ENCODE measurements at regions not wholly inside any gene's neighbourhood (a gene's known extent, or its start where the extent isn't known, plus 50 kb on each side); places are given as distances from the start of the nearest gene placed in this dataset.

DNA sequence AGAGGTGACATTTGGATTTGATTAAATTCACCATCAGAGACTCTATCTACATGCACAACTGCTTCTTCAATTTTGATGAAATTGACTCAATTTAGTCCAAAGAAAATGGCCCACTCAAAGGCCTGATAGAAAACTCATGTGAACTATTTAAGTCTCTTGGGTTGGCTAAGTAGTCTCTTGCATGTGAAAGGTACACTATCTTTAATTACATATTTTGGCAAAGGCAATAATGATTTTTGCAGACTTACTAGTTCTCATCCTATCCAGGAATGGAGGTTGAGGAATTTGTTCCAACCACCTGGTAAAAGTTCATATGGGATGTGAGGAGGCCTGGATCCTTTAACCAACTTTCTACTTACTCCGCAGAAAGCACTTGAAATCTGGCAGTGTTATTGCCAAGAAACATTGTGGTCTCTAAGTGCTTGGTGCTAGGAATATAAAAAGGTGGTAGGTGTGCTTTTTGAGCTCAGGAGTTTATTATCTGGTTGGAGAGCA, 618.6 kb upstream of the MKI67 start:
- Histone ChIP-seq H3K36me3 (ENCODE audit: insufficient read depth in 1 of 2, low read depth in 1 of 2) (no peaks in the 10 kb centered on the region), H3K27ac (no peak overlapping the region), H3K27me3 (ENCODE audit: insufficient read depth in 3 of 3, low read length in 2 of 3) (peaks cover 0 to 4% (median 4%) of the 10 kb centered on the region in 3 donors), H3K9me3 (no peaks in the 10 kb centered on the region), H3K4me3 (no peak overlapping the region), H3K4me1 (no peaks in the 10 kb centered on the region)
- TF ChIP-seq, protein P1, sequence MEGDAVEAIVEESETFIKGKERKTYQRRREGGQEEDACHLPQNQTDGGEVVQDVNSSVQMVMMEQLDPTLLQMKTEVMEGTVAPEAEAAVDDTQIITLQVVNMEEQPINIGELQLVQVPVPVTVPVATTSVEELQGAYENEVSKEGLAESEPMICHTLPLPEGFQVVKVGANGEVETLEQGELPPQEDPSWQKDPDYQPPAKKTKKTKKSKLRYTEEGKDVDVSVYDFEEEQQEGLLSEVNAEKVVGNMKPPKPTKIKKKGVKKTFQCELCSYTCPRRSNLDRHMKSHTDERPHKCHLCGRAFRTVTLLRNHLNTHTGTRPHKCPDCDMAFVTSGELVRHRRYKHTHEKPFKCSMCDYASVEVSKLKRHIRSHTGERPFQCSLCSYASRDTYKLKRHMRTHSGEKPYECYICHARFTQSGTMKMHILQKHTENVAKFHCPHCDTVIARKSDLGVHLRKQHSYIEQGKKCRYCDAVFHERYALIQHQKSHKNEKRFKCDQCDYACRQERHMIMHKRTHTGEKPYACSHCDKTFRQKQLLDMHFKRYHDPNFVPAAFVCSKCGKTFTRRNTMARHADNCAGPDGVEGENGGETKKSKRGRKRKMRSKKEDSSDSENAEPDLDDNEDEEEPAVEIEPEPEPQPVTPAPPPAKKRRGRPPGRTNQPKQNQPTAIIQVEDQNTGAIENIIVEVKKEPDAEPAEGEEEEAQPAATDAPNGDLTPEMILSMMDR (IDR thresholded peaks at IDR 0.05), result no peak
- intact Hi-C loops (cut with DNase I), result no loop called here
- no peak for ATAC-seq
- whole genome bisulfite sequencing, 3 donors, result 91 to 94% (median 92%) methylated on average over 1 of the region's 1 CpG
- DNase-seq, result no peak

DNA sequence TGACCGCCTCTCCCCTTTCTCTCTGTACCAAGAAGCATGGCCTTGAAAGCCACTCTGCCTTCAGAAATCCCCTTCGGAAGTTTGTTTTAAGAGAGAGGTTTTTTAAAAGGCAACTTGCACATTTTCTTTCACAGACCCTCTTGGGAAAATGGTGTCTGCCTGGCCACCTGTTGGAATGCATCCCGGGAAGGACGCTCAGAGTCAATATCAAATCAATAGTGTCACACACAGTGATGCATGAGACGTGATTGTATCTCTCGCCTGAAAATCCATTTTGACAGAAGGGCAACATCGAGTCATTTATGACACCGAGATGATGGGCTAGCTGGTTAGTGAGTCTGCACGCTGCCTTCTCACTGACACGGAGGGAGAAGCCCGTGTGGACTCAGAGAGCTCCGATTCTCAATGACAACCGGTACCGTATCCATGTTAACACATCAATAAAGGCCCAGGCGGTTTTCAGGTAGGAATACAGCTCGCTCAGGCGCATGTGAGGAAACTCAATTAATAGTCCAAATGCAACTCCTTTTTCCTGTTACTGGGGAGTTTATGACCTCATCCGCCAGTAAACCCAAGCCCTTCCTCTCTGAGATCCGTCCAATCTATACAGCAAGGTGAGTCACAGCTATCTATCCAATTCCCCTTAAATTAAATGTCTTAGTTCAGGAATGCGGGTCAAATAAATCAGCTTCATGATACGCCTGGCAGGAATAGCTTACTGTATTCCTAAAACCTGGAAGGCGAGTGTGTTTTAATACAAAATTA, 621.5 kb upstream of the MKI67 start:
- intact Hi-C loops (cut with DNase I), result no loop called here
- no peaks in the 10 kb centered on the region for H3K36me3 ChIP-seq (ENCODE audit: insufficient read depth in 1 of 2, low read depth in 1 of 2)
- ATAC-seq, result no peak
- H3K4me3 ChIP-seq, result no peak overlapping the region
- H3K9me3 ChIP-seq, result no peaks in the 10 kb centered on the region
- no peak for DNase-seq
- no peak overlapping the region for H3K27ac ChIP-seq
- WGBS, 3 donors, result 79 to 84% (median 81%) methylated on average over 22 of the region's 22 CpGs
- H3K4me1 ChIP-seq, result no peaks in the 10 kb centered on the region
- peaks cover 0 to 4% (median 0%) of the 10 kb centered on the region in 3 donors for H3K27me3 ChIP-seq (ENCODE audit: insufficient read depth in 3 of 3, low read length in 2 of 3)
- TF ChIP-seq, protein P1 (IDR thresholded peaks at IDR 0.05), result no peak

DNA sequence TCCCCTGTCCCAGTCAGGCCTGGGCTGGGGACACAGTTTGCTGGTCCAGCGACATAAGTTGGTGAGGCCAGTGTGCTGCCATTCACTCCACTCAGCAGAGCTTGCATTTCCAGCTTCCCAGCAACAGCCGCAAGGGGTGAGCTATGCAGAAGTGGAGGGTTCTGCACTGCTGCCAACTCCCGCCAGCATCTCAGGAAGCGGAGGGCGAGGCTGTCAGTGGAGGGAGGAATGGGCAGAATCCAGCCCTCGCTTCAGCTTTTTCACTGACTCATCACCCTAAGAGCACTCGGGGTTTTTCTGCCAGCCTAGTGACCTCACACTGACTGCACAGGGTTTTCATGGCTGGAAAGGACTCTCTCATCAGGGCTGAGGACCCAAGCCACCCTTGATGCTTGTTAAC, 625.1 kb upstream of the MKI67 start:
- DNase-seq (no peak), ATAC-seq (no peak)
- Histone ChIP-seq H3K27ac (no peak overlapping the region), H3K9me3 (no peaks in the 10 kb centered on the region), H3K27me3 (ENCODE audit: insufficient read depth in 3 of 3, low read length in 2 of 3) (peaks cover 0 to 4% (median 0%) of the 10 kb centered on the region in 3 donors), H3K4me3 (no peak overlapping the region), H3K4me1 (no peaks in the 10 kb centered on the region), H3K36me3 (ENCODE audit: insufficient read depth in 1 of 2, low read depth in 1 of 2) (no peaks in the 10 kb centered on the region)
- intact Hi-C loops (cut with DNase I), result no loop called here
- TF ChIP-seq, protein P1 (IDR thresholded peaks at IDR 0.05), result no peak
- WGBS, 3 donors, result 47 to 70% (median 50%) methylated on average over 7 of the region's 7 CpGs

DNA sequence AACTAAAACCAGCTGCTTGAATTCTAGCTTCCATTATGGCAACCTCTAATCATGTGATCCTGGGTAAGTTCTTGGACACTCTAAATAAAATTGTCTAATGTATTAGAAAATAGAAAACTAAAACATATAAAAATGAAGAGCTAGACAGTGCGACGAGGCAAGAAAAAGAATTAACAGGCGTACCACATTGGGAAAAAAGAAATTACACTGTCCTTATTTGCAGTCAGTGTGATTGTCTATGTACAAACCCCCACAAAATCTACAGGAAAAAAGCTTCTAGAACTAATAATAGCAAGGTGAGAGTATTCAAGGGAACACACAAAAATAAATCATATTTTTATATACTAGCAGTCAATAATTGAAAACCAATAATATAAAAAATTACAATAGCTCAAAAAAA, 625.6 kb upstream of the MKI67 start:
- ATAC-seq, result no peak

More for the DNA sequence above, 625.6 kb upstream of the MKI67 start:
- Histone ChIP-seq H3K27me3 (ENCODE audit: insufficient read depth in 3 of 3, low read length in 2 of 3) (peaks cover 0 to 4% (median 0%) of the 10 kb centered on the region in 3 donors), H3K9me3 (no peaks in the 10 kb centered on the region), H3K4me1 (no peaks in the 10 kb centered on the region), H3K27ac (no peak overlapping the region), H3K36me3 (ENCODE audit: insufficient read depth in 1 of 2, low read depth in 1 of 2) (no peaks in the 10 kb centered on the region), H3K4me3 (no peak overlapping the region)
- TF ChIP-seq, protein P1 (IDR thresholded peaks at IDR 0.05), result no peak
- no peak for DNase-seq
- 97 to 98% (median 98%) methylated on average over 3 of the region's 3 CpGs for whole genome bisulfite sequencing, 3 donors
- intact Hi-C loops (cut with DNase I), result no loop called here
